Left hindlimb (tissue), 1 donor: ENCODE measurements at regions not wholly inside any gene's neighbourhood (a gene's known extent, or its start where the extent isn't known, plus 50 kb on each side); places are given as distances from the start of the nearest gene placed in this dataset.

Experiments
- DNase-seq: peaks from one replicate; pipeline ENCODE4 v3.0.0-alpha.2; 2018

DNA sequence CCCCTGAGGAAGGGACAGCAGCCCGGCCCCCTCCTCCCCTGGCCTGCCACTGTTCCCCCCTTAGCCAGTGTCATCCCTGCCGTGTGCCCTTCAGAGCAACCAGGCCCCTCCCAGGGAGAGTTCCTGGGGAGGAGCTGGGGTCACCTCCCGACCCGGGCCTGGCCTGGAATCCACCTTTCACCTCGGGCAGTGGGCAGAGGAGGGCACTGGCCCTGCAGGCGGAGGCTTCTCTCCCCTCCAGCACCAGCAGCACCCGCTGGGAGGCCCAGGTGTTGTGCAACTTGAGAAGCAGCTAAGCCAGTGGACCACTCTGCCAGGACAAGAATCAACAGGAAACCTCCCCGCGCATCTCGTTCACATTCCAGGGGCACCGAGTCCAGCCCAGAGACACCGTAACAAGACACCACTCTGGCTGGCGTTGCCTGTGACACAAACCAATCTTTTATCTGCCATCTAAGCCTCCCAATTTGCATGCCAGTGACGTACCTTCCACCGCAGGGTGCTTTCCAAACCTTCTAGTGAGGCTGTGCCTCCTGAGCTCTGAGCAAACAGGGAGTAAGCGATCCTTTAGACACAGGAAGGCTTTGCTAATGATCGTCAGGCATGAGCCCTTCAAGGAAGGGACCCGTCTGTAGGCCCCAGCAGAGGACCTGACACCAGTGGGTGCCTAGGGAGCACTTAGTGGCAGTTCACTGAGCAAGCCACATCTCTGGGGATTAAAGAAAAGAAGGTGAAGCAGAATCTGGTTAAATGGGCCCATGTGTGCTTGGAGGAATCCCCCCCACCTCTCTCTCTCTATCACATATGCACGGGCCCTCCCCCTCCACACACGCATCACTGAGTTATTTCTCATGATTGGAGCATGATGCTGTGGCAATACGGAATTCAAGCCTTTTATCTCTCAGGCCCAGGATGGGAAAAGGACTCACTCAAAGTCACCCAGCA lies 98.9 kb upstream of the TLE3 start:
- DNase-seq = peak; percentile 77

DNA sequence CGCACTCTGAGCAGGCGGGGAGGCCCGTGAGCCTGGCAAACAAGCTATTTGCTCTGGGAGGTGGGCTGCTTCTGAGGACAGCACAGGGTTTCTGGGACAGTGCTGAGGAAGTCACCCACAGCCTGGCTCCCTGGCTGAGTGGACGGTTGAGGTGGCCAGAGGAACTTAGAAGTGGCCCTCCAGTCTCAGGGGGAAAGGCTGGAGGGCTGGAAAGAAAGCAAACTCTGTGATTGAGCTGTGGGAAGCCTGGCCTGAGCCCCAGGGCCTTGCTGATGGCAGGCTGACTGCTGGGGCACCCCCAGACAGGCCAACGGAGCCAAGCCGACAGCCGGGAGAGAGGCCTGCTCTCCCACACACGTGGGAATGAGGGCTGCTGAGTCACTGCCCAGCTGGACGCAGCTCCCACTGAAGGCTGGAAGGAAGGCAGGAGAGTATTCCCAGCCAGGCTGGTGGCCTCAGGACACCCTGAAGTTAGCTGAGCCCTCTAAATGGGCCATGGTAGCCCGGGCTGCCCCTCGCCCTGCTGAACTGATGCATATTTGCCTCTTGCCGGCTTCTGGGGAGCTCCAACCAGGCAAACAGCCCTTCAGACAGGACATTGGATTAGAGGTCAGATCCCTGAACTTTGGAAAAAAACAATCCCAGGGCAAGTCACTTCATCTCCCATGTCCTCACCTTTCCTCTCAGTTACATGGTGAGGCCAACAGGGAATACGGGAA lies 98.0 kb upstream of the TLE3 start:
- DNase-seq = peak; percentile 81

DNA sequence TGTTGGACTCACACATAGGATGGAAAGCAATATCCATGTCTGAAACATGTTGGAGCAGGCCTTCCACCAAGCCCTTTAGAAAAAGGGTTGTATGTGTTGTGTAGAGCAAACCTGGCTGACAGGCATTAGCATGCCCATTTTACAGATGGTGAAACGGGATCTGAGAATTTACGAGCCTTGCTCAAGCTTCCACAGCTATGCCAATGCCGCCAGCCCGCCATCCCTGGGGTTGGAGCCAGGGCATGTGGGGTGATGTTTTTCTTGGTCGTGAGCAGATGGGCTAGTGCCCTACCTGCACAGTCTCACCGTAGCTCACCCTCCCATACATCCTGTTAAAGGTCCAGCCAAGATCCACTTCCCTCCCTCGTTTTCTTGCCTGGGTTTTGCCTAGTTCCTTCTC lies 97.5 kb upstream of the TLE3 start:
- no peak for DNase-seq

DNA sequence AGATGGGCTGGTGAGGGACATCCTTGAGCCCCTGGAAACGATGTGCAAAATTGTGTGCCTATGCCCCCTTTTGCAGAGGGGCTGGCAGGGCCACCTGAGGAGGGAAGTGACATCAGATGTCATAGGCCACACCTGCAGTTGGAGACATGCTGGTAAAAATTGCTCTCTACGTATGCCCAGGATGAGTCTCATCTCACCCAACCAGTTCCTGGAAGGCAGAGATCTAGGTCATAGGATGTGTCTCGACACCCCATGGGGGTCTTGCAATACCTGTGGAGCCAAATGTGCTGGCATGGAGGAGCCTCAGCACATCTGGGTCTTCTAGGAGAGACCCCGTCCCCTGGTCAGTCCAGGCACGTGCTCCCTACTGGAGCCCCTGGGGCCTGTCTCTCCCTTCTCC lies 96.5 kb upstream of the TLE3 start:
- no peak for DNase-seq

DNA sequence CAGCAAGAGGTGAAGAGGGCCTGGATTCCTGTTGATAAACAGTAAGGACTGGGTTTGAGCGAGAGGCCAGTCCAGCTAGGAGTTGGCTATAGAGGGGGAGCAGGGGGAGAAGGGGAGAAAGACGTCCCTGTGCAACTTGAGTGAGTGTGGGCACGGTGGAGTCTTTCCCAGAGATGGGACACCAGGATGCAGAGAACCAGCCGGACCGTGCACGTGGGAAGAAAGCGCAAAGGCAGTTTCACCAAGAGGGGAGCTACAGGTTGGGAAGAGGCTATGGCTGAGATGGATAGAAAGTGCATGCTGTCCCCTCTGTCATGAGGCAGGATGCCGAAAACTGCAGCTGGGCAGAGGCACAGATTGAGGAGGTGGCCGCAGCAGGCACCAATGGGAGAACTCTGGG lies 96.0 kb upstream of the TLE3 start:
- no peak for DNase-seq

DNA sequence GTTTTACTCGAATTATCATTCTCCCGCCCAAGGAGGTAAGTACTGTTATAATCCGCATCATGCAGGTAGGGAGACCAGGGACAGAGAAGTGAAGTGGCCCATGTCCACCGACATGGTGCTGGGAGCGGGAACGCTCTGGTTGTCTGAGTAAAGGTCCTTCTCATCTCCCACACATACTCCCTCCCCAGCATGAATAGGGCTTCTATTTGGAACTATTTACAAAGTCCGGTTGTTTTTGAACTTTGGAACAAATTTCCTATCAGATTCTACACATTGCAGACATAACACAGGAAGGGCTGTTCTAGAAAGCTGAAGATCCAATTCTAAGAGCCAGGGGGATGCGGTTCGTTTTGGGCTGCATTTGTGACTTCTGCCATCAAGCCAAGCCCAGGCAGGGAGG lies 94.8 kb upstream of the TLE3 start:
- no peak for DNase-seq

DNA sequence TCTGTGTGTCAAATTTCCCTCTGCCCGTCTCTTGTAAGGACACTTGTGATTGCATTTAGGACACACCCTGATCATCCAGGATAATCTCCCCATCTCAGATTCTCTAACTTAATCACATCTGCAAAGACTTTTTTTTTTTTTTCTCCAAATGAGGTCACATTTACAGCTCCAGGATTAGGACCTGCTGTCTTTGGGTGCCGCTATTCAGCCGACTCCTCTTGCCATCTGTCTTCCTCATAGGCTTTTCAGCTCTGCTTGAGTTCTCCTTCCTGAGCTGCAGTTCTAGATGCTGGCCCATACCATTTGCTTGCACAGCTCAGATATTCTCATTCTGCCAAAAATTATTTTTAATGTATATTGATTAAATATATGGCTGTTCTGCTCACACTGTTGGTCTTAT lies 94.3 kb upstream of the TLE3 start:
- DNase-seq = no peak

DNA sequence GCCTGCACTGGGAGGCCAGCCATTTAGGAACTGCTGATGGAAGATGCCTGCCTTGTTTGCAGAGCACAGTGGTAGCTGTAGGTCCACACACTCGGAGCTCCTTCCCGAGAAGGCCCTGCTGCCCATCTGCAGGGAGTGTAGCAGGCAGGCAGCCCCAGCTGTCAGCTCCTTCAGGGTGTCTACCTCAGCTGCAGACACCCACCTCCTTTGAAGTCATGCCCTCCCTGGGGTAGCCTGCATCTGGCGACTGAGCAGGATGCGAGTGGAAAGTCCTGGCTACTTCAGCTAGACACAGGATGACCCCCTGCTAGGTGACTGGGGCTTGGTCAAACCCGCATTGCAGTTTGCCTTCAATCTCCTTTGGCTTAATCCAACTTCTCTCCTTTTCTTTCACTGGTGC lies 93.2 kb upstream of the TLE3 start:
- no peak for DNase-seq

DNA sequence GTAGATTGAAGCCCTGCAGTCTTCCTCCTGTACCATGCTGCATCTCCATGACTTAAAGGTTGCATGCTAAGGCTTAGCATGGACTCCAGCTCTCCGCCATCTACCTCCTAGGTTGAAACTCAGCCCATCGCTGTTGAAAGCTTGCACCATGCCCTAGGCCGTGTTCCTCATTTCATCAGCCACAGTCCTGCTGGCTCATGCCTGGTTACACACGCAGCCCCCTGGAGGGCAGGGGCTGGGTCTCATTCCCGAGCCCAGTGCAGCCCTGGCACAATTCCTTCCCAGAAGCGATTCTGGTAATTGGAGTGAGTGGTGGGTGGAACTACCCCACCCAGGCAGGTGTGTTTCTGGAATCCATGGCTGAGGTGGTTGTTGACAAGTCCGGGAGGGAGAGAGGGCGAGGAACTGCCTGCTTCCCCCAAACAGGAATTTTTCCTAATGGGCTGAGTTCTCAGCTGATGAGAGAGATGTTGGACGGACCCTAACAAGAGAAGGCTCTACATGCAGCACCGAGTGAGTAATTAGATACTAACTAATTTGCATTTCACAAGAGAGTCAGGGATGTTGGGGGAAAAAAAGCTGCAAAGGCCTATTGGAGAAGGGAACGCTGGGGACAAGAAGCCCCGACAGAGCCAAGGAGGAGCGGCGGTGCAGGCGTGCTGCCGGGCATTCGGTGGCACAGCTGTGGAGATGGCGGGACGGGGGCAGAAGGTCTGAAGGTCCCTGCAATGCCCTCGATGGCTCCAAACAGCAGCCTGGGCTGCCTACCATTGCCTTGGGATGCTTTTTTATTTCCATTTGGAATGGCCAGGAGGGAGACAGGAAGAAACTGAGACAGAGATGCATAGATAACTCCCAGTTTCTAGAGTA lies 92.3 kb upstream of the TLE3 start:
- no peak for DNase-seq

DNA sequence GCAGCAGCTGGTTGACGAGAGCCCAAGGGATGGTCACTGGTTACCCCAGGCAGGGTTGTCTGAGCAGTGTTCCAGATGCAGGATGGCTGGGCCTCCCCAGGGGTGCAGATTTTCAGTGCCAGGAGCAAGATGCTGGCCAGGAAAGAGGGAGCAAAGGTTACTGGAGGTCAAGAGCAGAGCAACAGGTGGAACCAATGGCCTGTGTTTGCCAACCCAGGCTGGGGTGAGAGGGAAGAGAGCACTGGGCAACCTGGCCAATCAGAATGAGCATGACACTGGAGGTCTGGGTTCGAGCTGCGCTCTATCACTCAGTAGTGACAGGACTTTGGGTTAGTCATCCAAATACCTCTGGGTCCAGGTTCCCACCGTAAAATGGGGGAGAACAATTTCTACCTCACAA lies 90.6 kb upstream of the TLE3 start:
- no peak for DNase-seq

DNA sequence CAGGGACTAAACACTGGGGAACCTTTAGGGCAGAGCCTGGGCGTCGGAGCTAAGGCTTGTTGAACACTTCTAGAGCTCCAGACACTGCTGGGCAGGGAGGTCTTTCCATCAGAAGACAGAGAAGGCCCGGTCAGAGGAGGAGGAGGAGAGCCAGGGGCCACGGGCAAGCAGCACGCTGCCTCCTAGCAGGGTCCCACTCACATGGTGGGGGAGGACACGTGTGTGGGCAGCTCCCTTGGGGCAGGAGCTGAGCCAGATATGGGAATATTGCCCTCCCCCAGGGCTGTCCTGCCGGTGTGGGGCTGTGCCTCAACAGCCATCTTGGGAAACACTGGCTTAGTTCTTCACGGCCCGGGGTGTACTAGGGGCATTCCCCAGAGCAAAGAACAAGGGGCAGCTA lies 89.6 kb upstream of the TLE3 start:
- DNase-seq = no peak

DNA sequence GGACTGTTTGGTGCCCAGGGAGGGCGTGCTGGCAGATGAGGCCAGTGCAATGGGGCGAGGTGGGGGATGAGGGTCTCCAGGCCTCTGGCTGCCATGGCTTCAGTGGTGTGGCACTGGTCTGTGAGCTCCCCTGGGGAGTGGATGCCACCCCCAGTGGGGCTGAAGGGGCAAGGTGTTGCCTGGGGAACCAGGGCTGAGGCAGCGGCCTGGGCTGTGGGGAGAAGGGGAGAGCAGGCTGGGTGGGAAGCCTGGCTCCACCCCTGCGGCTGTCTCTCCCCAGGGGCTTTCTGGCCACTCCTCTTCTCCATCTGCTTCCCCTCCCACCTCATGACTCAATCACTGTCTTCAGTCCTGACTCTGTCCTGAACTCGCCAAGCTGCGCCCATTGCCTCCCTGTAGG lies 88.4 kb upstream of the TLE3 start:
- no peak for DNase-seq

DNA sequence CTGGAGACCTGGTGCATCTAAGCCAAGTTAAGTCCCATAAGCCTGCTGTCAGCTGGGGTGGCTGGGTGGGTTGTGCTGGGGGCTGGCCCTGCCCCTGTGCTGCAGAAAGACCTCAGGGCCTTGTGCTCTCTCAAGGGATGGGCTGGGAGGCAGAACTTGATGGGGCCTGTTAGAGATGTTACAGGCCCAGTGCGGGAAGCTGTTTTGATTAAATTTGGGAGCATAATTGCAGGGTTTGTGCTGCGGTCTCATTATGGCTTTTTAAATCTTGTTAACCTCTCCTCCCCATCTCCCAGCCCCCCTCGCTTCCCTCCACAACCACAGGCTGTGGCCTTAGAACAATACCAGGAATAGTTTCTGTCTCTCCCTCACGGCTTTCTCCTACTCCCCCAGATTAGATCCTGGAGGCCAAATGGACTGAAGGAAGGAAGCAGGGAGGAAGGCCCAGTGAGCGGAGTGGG lies 87.6 kb upstream of the TLE3 start:
- DNase-seq = peak; percentile 62

DNA sequence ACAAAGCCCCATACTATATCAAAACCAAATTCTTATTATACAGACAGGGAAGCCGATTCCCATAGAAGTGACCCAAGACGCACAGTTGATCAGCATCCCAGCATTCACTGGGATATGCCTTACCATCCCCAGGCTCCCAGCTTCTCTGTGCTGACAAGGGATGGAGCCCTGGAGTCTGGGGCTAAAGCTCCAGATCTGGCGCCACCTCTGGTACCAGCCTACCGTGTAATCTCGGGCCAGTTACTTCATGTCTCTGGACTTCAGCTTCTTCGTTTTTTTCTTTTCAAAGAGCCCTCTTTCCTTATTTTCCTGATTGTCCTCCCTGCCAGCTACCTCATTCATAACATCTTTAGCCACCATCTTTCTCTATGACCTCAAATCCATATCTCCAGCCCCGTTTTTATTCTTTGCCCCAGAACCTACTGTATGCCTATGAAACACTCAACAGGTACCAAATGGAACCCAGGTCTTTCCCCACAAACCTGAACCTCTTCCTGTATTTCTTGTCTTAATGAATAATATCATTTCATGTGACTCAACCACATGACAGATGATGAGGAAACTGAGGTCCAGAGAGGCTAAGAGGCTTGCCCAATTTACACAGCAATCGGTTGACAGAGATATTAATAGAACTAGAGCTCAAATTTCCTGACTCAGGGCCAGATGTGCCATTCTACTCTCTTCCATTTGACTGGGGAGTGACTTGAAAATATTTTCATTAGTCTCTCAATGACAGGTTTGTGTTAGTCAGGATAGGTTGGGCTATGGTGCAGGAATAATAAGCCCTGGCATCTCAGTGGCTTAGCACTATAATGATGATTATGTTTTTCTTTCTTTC lies 85.4 kb upstream of the TLE3 start:
- no peak for DNase-seq

DNA sequence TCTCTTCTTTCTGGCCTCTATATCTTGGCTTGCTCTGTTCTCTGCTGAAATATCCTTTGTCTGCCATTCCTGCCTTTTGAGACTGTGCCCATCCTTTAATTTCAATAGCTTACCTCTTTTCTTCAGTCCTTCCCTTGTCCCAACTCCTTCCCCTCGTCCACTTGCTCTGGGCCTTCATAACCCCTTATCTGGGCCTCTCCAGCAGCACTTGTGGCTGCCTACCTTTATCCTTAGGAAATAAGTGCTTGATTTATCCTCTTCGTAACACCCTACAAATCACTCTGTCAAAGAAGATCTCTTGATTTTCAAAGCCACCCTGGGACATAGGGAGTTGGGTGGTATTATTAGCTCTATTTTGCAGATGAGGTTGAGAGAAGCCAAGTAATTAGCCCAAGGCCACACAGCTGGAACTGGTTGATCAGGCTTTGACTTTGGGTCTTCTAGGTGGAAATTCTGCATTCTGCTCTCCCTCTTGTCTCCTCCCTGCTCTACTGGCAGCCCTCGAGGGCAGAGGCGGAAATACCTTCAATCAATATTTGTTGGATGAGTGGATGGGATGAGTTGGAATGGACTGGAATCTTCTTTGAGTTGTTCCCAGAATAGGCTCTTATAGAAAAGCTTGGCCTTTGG lies 84.0 kb upstream of the TLE3 start:
- DNase-seq = peak; percentile 13

DNA sequence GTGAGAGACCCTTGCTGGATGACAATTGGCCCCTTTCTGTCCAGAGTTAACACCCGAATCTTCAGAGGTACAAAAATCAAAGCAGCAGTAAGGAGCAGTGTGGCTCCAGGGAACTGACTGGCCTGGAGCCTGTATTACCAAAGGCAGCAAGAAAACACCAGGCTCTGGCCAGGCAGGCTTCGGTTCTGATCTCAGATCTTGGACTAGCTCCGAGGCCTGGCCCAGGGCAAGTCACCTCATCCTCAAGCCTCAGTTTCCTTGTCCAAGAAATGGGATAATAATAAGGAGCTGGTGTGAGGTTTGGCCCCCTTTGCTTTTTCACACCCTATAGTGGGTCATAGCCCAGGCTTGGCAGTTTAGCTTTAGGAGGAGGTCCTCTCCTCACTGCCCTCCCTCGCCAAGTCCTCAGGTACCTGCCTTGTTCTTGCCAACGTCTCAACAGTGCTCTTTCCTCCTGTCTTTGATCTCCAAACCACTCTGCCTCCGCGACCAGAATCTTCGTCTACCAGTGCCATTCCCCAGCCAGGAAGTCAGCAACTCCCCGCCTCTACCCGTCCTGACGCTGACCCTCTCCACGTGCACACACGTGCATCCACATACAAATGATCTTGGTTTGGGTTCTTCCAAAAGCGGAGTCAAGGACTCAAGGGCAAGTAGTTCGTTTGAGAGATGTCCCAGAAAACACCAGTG lies 82.6 kb upstream of the TLE3 start:
- DNase-seq = peak; percentile 22

DNA sequence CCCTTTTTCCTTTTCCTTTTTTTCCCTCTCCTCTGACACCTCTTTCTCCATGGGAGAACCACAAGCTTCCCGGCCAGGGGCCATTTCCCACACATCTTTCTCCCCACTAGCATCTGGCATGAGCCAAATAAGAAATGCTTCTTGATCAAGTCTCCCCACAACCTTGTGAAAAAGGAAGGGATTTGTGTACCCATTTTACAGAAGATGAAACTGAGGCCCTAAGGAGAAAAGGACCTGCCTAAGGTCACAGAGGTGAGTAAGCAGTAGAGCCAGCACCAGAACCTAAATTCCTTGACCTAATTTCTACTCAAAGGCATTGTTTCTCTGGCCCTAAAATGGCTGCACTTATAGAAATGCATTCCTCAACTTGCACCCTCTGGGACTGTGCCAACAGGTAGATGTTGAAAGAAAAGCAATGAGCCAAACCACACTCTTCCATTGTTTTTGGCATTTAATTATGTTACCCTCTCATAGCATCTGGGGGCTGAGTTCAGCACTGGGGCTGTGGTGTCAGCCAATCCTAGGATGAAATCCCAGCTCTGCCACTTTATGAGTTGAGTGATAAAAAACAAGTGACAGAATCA lies 81.7 kb upstream of the TLE3 start:
- DNase-seq = peak; percentile 3

DNA sequence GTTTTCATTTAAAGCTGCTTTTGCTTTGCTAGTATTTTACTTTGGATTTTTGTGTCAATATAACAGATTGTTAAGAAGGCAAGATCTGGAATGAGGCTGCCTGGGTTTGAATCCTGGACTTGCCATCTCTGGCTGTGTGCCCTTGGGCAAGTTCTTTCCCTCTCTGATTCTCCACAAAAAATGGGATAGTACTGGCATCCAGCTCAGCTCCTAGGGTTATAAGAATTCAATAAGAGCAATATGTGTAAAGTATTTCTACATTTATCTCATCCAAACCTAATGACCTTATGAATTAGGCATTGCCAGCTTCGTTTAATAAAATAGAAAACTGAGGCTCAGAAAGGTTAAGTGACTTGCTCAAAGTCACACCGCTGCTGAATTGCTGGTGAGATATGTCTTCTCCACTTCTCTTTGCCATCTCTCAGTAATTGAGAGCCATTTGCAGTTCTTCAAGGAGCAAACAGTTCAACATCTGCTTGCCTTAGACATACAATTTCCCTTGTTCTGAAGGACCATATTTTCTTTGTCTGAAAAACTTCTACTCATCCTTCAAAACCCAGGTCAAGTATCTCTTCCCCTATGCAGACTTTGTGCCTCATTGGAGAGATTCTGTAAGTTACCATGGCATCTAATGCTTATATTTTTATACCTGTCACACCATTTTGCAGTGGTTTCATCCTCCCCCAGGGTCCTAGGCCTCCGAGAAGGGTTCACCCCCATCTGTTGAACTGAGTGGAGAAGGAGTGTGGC lies 80.8 kb upstream of the TLE3 start:
- DNase-seq = no peak

DNA sequence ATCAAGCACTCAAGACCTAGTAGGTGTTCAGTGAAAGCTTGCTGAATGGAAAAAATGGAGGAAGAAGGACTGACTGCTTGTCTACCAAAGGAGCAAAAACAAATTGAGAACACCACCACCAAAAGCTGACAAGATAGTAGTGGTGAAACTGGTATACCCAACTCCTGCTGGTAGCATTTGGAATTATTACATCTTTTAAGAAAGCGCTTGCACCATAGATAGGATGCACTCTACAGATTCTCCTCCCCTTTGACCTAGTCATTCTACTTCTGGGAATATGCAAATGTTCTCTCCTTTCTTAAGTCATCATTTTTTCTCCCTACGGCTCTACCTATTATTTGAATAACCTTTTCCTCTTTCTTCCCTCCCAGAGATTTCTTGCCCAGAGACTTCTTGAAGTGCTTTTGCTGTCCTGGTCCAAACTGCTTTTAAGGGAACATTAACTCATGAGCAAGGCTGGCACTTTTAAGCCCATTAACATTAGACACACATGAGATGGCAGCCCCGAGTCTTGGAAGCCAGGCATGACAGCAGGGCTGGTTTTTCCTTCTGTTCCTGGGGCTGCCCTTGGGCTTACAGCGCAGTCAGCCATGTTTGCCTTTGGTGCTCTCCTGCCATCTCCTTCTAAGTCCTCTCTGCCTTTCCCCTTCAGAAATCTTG lies 75.0 kb upstream of the TLE3 start:
- DNase-seq = no peak
